ENCODE measurements at regions not wholly inside any gene's neighbourhood (a gene's known extent, or its start where the extent isn't known, plus 50 kb on each side); places are given as distances from the start of the nearest gene placed in this dataset.

DNA sequence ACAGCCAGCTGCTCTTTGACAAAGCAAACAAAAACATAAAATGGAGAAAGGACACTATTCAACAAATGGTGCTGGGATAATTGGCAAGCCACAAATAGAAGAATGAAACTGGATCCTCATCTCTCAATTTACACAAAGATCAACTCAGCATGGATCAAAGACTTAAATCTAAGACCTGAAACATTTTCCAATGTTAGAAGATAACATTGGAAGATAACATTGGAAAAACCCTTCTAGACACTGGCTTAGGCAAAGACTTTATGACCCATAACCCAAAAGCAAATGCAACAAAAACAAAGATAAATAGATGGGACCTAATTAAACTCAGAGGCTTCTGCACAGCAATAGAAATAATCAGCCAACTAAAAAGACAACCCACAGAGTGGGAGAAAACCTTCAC, 425.7 kb upstream of the SEMA3D start:
- no peak for TF ChIP-seq CTCF (IDR thresholded peaks at IDR 0.05 in 2 of 3, conservative IDR thresholded peaks at IDR 0.05 in 1 of 3; ENCODE audit: borderline replicate concordance in 1 of 3, insufficient read depth in 1 of 3, low read depth in 2 of 3, low read length in 2 of 3)
- TF ChIP-seq POLR2A (IDR thresholded peaks at IDR 0.05; ENCODE audit: borderline replicate concordance, extremely low read depth, insufficient read depth, insufficient read length), result no peak
